Neuronal stem cell (in vitro differentiated cells): ENCODE measurements at regions not wholly inside any gene's neighbourhood (a gene's known extent, or its start where the extent isn't known, plus 50 kb on each side); places are given as distances from the start of the nearest gene placed in this dataset.

ENCODE experiments used
- DNase-seq: peaks from one replicate; pipeline ENCODE4 v3.0.0-alpha.2; 2013; ENCODE audit warnings: low spot score
- H2AFZ ChIP-seq: one replicate; pipeline ENCODE4 v1.6.1; 2013; ENCODE audit warnings: mild to moderate bottlenecking, low read length, inconsistent platforms
- H2AK5ac ChIP-seq: 2 replicates; pipeline ENCODE4 v1.6.1; 2013; ENCODE audit warnings: low read depth, mild to moderate bottlenecking, inconsistent platforms, low read length, moderate library complexity, mixed read lengths
- H2BK120ac ChIP-seq: 2 replicates; pipeline ENCODE4 v1.6.1; 2013; ENCODE audit warnings: low read depth, mild to moderate bottlenecking, inconsistent platforms, low read length, moderate library complexity, mixed read lengths
- H2BK12ac ChIP-seq: one replicate; pipeline ENCODE4 v1.6.1; 2013; ENCODE audit warnings: low read length, inconsistent platforms
- H2BK15ac ChIP-seq: 2 replicates; pipeline ENCODE4 v1.6.1; 2013; ENCODE audit warnings: mild to moderate bottlenecking, low read length, inconsistent platforms, mixed read lengths
- H2BK5ac ChIP-seq: one replicate; pipeline ENCODE4 v1.6.1; 2013; ENCODE audit warnings: inconsistent platforms, mild to moderate bottlenecking, low read length, moderate library complexity
- H3K14ac ChIP-seq: one replicate; pipeline ENCODE4 v1.6.1; 2013; ENCODE audit warnings: low read length, inconsistent platforms
- H3K18ac ChIP-seq: 2 replicates; pipeline ENCODE4 v1.6.1; 2013; ENCODE audit warnings: low read length, inconsistent platforms
- H3K23ac ChIP-seq: 2 replicates; pipeline ENCODE4 v1.6.1; 2013; ENCODE audit warnings: low read depth, mild to moderate bottlenecking, mixed read lengths, low read length, inconsistent platforms; ENCODE audit not compliant: poor library complexity
- H3K27ac ChIP-seq: replicated peaks from 3 replicates; pipeline ENCODE4 v1.5.1; 2013; ENCODE audit warnings: low read length, inconsistent platforms
- H3K27me3 ChIP-seq, 3 experiments: 2 replicates each; pipeline ENCODE4 v1.6.1; 2013; ENCODE audit warnings: low read length in 3 of 3, mild to moderate bottlenecking in 2 of 3, inconsistent platforms in 1 of 3, low read depth in 1 of 3, mixed read lengths in 1 of 3, moderate library complexity in 1 of 3; ENCODE audit not compliant: control insufficient read depth in 3 of 3, insufficient read depth in 3 of 3
- H3K36me3 ChIP-seq, 2 donors: replicated peaks in 1 of 2; 2 replicates each; pipeline ENCODE4 v1.6.1; 2013; ENCODE audit warnings: low read length in 2 of 2; ENCODE audit not compliant: control insufficient read depth in 2 of 2, insufficient read depth in 2 of 2
- H3K4ac ChIP-seq: 2 replicates; pipeline ENCODE4 v1.6.1; 2013; ENCODE audit warnings: inconsistent platforms, mild to moderate bottlenecking, low read length, moderate library complexity
- H3K4me1 ChIP-seq, 2 donors: 1 replicate in 1 of 2; 2 replicates in 1 of 2; pipeline ENCODE4 v1.6.1; 2013; ENCODE audit warnings: low read length in 2 of 2, low read depth in 1 of 2; ENCODE audit not compliant: control insufficient read depth in 2 of 2, insufficient read depth in 1 of 2
- H3K4me2 ChIP-seq: one replicate; pipeline ENCODE4 v1.6.1; 2013; ENCODE audit warnings: mild to moderate bottlenecking, low read length, inconsistent platforms; ENCODE audit not compliant: insufficient read depth, poor library complexity, severe bottlenecking
- H3K4me3 ChIP-seq, 2 donors: 2 replicates each; pipeline ENCODE4 v1.5.1; 2013; ENCODE audit warnings: low read length in 2 of 2, mild to moderate bottlenecking in 2 of 2, inconsistent platforms in 1 of 2, moderate library complexity in 1 of 2
- H3K79me1 ChIP-seq: one replicate; pipeline ENCODE4 v1.6.1; 2013; ENCODE audit warnings: low read depth, mild to moderate bottlenecking, inconsistent platforms, low read length, moderate library complexity
- H3K9ac ChIP-seq: one replicate; pipeline ENCODE4 v1.6.1; 2013; ENCODE audit warnings: mild to moderate bottlenecking, low read depth, low read length, inconsistent platforms; ENCODE audit not compliant: poor library complexity
- H3K9me3 ChIP-seq, 2 donors: replicated peaks in 1 of 2; 2 replicates each; pipeline versions ENCODE3 to v1.6.1; 2013; ENCODE audit warnings: low read length in 2 of 2, mild to moderate bottlenecking in 2 of 2, inconsistent platforms in 1 of 2, low read depth in 1 of 2, mixed read lengths in 1 of 2, moderate library complexity in 1 of 2; ENCODE audit not compliant: control insufficient read depth in 2 of 2, insufficient read depth in 1 of 2
- H4K8ac ChIP-seq: one replicate; pipeline ENCODE4 v1.6.1; 2013; ENCODE audit warnings: low read depth, mild to moderate bottlenecking, inconsistent platforms, low read length, moderate library complexity
- H4K91ac ChIP-seq: one replicate; pipeline ENCODE4 v1.6.1; 2013; ENCODE audit warnings: low read length, low read depth, mild to moderate bottlenecking, inconsistent platforms; ENCODE audit not compliant: poor library complexity
- WGBS, 2 donors: extraction: QIAGEN DNeasy Blood & Tissue Kit; methylation state at CpG; one replicate each; pipeline ENCODE4 v1.1.7; 2013; ENCODE audit warnings: missing lambda C conversion rate in 2 of 2, mixed read lengths in 1 of 2; ENCODE audit not compliant: insufficient read length in 2 of 2, insufficient replicate concordance in 1 of 2; ENCODE audit errors: extremely low coverage in 2 of 2; 5-methylcytosine and 5-hydroxymethylcytosine counted together

DNA sequence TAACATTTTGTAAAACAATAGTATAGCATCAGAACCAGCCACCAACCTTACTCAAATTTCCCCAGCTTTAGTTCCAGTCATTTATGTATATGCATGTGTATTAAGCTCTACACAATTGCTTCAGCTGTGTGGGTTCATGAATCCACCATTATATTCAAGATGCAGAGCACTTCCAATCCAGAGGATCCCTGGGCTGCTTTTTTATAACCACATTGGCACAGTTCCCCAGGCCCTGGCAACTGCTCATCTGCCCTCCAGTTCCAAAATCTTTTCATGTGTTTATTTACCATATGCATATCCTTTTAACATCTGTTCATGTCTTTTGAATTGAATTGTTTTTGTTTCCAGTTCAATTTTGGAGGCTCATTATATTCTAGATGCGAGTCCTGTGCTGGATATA is 482.9 kb upstream of the HS6ST1 start:
- WGBS, 2 donors, result no CpG with 5 or more reads among the region's 1 CpG
- H4K8ac ChIP-seq, result no peak overlapping the region
- no peak overlapping the region for H3K14ac ChIP-seq
- H3K4me3 ChIP-seq, result no peak overlapping the region
- no peak overlapping the region for H3K4me2 ChIP-seq
- H2AFZ ChIP-seq, result no peak overlapping the region
- H3K9me3 ChIP-seq, result no peaks in the 10 kb centered on the region
- no peak overlapping the region for H3K23ac ChIP-seq
- H2BK5ac ChIP-seq, result no peak overlapping the region
- no peak overlapping the region for H3K9ac ChIP-seq
- no peak overlapping the region for H2BK120ac ChIP-seq
- H3K27me3 ChIP-seq, result peaks cover 0 to 8% (median 0%) of the 10 kb centered on the region in 3 experiments
- no peak overlapping the region for H3K27ac ChIP-seq
- no peak overlapping the region for H2BK15ac ChIP-seq
- no peak overlapping the region for H2AK5ac ChIP-seq
- no peaks in the 10 kb centered on the region for H3K36me3 ChIP-seq
- DNase-seq, result no peak
- no peak overlapping the region for H2BK12ac ChIP-seq
- H3K4me1 ChIP-seq, result no peaks in the 10 kb centered on the region
- no peak overlapping the region for H3K18ac ChIP-seq
- H3K79me1 ChIP-seq, result no peaks in the 10 kb centered on the region
- no peak overlapping the region for H3K4ac ChIP-seq
- no peak overlapping the region for H4K91ac ChIP-seq

DNA sequence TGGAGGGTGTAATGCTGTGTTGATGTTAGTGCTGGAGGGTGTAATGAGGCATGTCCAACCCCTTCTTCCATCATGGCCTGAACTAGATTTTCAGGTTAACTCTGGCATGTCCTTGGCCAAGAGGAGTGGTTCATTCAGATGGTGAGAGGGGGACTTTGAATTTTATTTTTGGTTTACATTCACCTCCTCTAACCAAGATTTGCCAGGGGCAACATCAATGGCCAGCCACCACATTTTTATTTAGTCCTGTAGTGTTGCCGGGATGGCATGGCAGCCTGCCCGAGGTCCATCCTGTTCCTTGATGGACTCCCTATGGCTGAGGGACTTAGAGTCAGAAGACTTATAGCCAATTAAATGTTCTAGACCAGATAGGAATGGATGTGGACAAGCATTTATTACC is 484.6 kb upstream of the HS6ST1 start:
- H3K4me2 ChIP-seq, result no peak overlapping the region
- no peak overlapping the region for H4K91ac ChIP-seq
- no peak overlapping the region for H3K9ac ChIP-seq
- no peak overlapping the region for H4K8ac ChIP-seq
- no peak overlapping the region for H3K18ac ChIP-seq
- no peak overlapping the region for H2AFZ ChIP-seq
- no peak overlapping the region for H3K27ac ChIP-seq
- no peaks in the 10 kb centered on the region for H3K4me1 ChIP-seq
- H2BK5ac ChIP-seq, result no peak overlapping the region
- no peak overlapping the region for H2BK15ac ChIP-seq
- H3K4me3 ChIP-seq, result no peak overlapping the region
- H2BK12ac ChIP-seq, result no peak overlapping the region
- H2AK5ac ChIP-seq, result no peak overlapping the region
- H2BK120ac ChIP-seq, result no peak overlapping the region
- H3K9me3 ChIP-seq, result no peaks in the 10 kb centered on the region
- no peak overlapping the region for H3K23ac ChIP-seq
- no peak for DNase-seq
- no peaks in the 10 kb centered on the region for H3K79me1 ChIP-seq
- WGBS, 2 donors, result no CpG with 5 or more reads among the region's 2 CpGs
- peaks cover 0 to 8% (median 0%) of the 10 kb centered on the region in 3 experiments for H3K27me3 ChIP-seq
- H3K36me3 ChIP-seq, result no peaks in the 10 kb centered on the region
- H3K4ac ChIP-seq, result no peak overlapping the region
- H3K14ac ChIP-seq, result no peak overlapping the region

DNA sequence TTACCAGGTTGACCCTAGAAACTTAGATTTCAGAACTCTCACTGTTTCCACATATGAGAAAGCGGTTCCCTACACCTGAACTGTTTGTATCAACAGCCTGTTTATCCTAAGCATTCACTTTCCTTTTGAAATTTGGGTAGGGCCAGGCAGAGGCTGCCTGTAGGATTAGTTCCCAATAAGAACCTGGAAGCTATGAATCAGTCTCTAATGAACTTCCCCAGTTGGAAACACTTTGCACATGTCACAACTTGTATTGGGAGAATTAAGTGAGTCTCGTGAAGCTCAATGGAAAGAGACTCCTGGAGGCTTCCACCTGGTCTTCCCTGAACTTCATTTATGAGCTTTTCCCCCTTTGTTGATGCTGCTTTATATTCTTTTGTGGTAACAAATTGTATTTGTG is 486.6 kb upstream of the HS6ST1 start:
- Histone ChIP-seq H2BK12ac (no peak overlapping the region), H3K79me1 (no peaks in the 10 kb centered on the region), H3K27me3 (peaks cover 0 to 8% (median 0%) of the 10 kb centered on the region in 3 experiments), H4K8ac (no peak overlapping the region), H3K4me1 (no peaks in the 10 kb centered on the region), H3K9me3 (peaks cover 2 to 7% of the 10 kb centered on the region in 2 donors), H3K4me2 (no peak overlapping the region), H2BK5ac (no peak overlapping the region), H3K18ac (no peak overlapping the region), H3K27ac (no peak overlapping the region), H4K91ac (no peak overlapping the region), H3K14ac (no peak overlapping the region), H2BK15ac (no peak overlapping the region), H3K23ac (no peak overlapping the region), H3K4ac (no peak overlapping the region), H3K9ac (no peak overlapping the region), H3K36me3 (no peaks in the 10 kb centered on the region), H2AFZ (no peak overlapping the region), H2AK5ac (no peak overlapping the region), H2BK120ac (no peak overlapping the region), H3K4me3 (no peak overlapping the region)
- no peak for DNase-seq
- no CpG with 5 or more reads among the region's 2 CpGs for WGBS, 2 donors

DNA sequence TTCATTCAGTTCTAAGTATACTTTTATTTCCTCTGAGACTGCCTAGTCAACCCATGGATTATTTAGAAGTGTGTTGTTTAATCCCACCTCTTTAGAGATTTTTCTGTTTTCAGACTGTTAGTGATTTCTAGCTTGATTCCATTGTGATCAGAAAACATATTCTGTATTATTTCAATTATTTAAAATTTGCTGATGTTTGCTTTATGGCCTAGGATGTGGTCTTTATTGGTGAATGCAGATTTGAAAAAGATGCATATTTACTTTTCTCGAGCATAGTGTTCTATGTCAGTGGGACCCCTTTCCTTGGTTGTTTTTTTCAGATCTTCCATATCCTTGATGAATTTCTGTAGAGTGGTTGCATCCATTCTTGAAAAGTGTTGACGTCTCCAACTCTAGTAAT is 487.2 kb upstream of the HS6ST1 start:
- H3K4ac ChIP-seq, result no peak overlapping the region
- H3K4me2 ChIP-seq, result no peak overlapping the region
- no peaks in the 10 kb centered on the region for H3K79me1 ChIP-seq
- peaks cover 0 to 8% (median 0%) of the 10 kb centered on the region in 3 experiments for H3K27me3 ChIP-seq
- H2BK12ac ChIP-seq, result no peak overlapping the region
- no peak overlapping the region for H3K23ac ChIP-seq
- H2BK15ac ChIP-seq, result no peak overlapping the region
- H3K4me1 ChIP-seq, result no peaks in the 10 kb centered on the region
- H3K9me3 ChIP-seq, result peaks cover 2 to 7% of the 10 kb centered on the region in 2 donors
- H2BK120ac ChIP-seq, result no peak overlapping the region
- H3K18ac ChIP-seq, result no peak overlapping the region
- H3K36me3 ChIP-seq, result no peaks in the 10 kb centered on the region
- H2AK5ac ChIP-seq, result no peak overlapping the region
- H2AFZ ChIP-seq, result no peak overlapping the region
- no peak overlapping the region for H3K9ac ChIP-seq
- WGBS, 2 donors, result no CpG with 5 or more reads among the region's 2 CpGs
- no peak overlapping the region for H4K8ac ChIP-seq
- H3K27ac ChIP-seq, result no peak overlapping the region
- H3K4me3 ChIP-seq, result no peak overlapping the region
- no peak overlapping the region for H4K91ac ChIP-seq
- no peak for DNase-seq
- H2BK5ac ChIP-seq, result no peak overlapping the region
- no peak overlapping the region for H3K14ac ChIP-seq
